GM12878 (cell line): ENCODE measurements at regions not wholly inside any gene's neighbourhood (a gene's known extent, or its start where the extent isn't known, plus 50 kb on each side); places are given as distances from the start of the nearest gene placed in this dataset.

Experiments used
- CBX3 ChIP-seq: fragments of 200-600 bp; sonication (generic); IDR thresholded peaks from 2 replicates; pipeline ENCODE4 v1.6.1; 2016; ENCODE audit warnings: low read depth, borderline replicate concordance
- CTCF ChIP-seq, 3 experiments: IDR thresholded peaks in 2 of 3; conservative IDR thresholded peaks in 1 of 3; 2 replicates each; pipeline ENCODE4 v1.5.1; 2011; ENCODE audit warnings: low read depth in 3 of 3, low read length in 3 of 3, mild to moderate bottlenecking in 3 of 3, control low read depth in 2 of 3, moderate library complexity in 2 of 3, inconsistent platforms in 1 of 3, mixed read lengths in 1 of 3; ENCODE audit not compliant: control insufficient read depth in 2 of 3, insufficient read depth in 1 of 3; ENCODE audit errors: extremely low read depth in 1 of 3
- CUX1 ChIP-seq: IDR thresholded peaks from 2 replicates; pipeline ENCODE4 v1.6.1; 2012; ENCODE audit warnings: improper control_type of control experiment, low read depth, low read length; ENCODE audit not compliant: insufficient replicate concordance
- E2F8 ChIP-seq: fragments of 450-650 bp; IDR thresholded peaks from 2 replicates; pipeline ENCODE4 v1.6.1; 2018; ENCODE audit warnings: mild to moderate bottlenecking, low read depth, moderate library complexity; ENCODE audit not compliant: partially characterized antibody
- ELK1 ChIP-seq: IDR thresholded peaks from 2 replicates; pipeline ENCODE4 v1.6.1; 2012; ENCODE audit warnings: low read depth, low read length, improper control_type of control experiment
- JUNB ChIP-seq: IDR thresholded peaks from 2 replicates; pipeline ENCODE4 v1.6.1; 2016; ENCODE audit warnings: antibody characterized with exemption, mild to moderate bottlenecking
- MAX ChIP-seq: IDR thresholded peaks from 2 replicates; pipeline ENCODE4 v1.6.1; 2012; ENCODE audit warnings: low read depth, low read length, improper control_type of control experiment
- PKNOX1 ChIP-seq: fragments of 450-650 bp; IDR thresholded peaks from 2 replicates; pipeline ENCODE4 v1.6.1; 2016; ENCODE audit warnings: mild to moderate bottlenecking
- POLR2A ChIP-seq: IDR thresholded peaks from 2 replicates; pipeline ENCODE4 v1.6.1; 2011; ENCODE audit warnings: low read depth, mild to moderate bottlenecking, low read length
- POLR2AphosphoS5 ChIP-seq: IDR thresholded peaks from 2 replicates; pipeline ENCODE4 v1.6.1; 2011; ENCODE audit warnings: mild to moderate bottlenecking, low read length, inconsistent platforms
- RAD21 ChIP-seq: IDR thresholded peaks from 2 replicates; pipeline ENCODE4 v1.6.1; 2011; ENCODE audit warnings: mild to moderate bottlenecking, low read depth, low read length, moderate library complexity; ENCODE audit not compliant: insufficient read depth
- TBL1XR1 ChIP-seq: IDR thresholded peaks from 2 replicates; pipeline ENCODE4 v1.6.1; 2012; ENCODE audit warnings: low read depth, low read length, improper control_type of control experiment
- TCF3 ChIP-seq: IDR thresholded peaks from 2 replicates; pipeline ENCODE4 v1.6.1; 2012; ENCODE audit warnings: low read depth, mild to moderate bottlenecking, low read length, borderline replicate concordance; ENCODE audit not compliant: insufficient read depth
- USF2 ChIP-seq: IDR thresholded peaks from 2 replicates; pipeline ENCODE4 v1.6.1; 2011; ENCODE audit warnings: low read depth, low read length, improper control_type of control experiment, borderline replicate concordance

- TF ChIP-seq CTCF (IDR thresholded peaks at IDR 0.05 in 2 of 3, conservative IDR thresholded peaks at IDR 0.05 in 1 of 3; ENCODE audit: control insufficient read depth in 2 of 3, extremely low read depth in 1 of 3, insufficient read depth in 1 of 3, low read depth in 3 of 3, low read length in 3 of 3) (no peak), CBX3 (no peak), ELK1 (no peak), TBL1XR1 (no peak), USF2 (no peak), E2F8 (no peak), CUX1 (no peak), POLR2A (no peak), PKNOX1 (no peak), MAX (no peak), JUNB (no peak), TCF3 (no peak), RAD21 (no peak), POLR2AphosphoS5 (no peak)
Measured at GRCh38 chr10:65314253-65314652, 1611.6 kb upstream of the LRRTM3 start.
